PC-9 (cell line): ENCODE measurements at regions not wholly inside any gene's neighbourhood (a gene's known extent, or its start where the extent isn't known, plus 50 kb on each side); places are given as distances from the start of the nearest gene placed in this dataset.

Source experiments
- BruUV-seq: library from RNA; stranded (reverse); fragments of 400-500 nt; replicated peaks from 2 replicates; lab custom pipeline; 2021; lab: Mats Ljungman, UMichigan
- CTCF ChIA-PET: fragments of 300-600 bp; sonication (Branson Sonifier 250); formaldehyde crosslinking; loops from one replicate; lab custom pipeline; 2022; ENCODE audit warnings: antibody characterized with exemption; lab: Charles Lee
- POLR2A ChIA-PET: fragments of 300-600 bp; sonication (Branson Sonifier 250); formaldehyde crosslinking; loops from one replicate; lab custom pipeline; 2022; ENCODE audit warnings: antibody characterized with exemption; ENCODE audit not compliant: unreplicated experiment; lab: Charles Lee
- DNase-seq, 2 experiments: peaks; one replicate each; pipeline versions ENCODE4 v3.0.0 to v3.0.0-alpha.2; 2015 to 2022; ENCODE audit warnings: mixed read lengths in 1 of 2
- H2AFZ ChIP-seq: fragments of 200-600 bp; sonication (generic); 2 replicates; pipeline ENCODE4 v1.8.1; 2017; ENCODE audit warnings: antibody characterized with exemption
- H3F3A ChIP-seq: fragments of 200-600 bp; sonication (generic); 2 replicates; pipeline ENCODE4 v1.8.1; 2017; ENCODE audit warnings: antibody characterized with exemption, mild to moderate bottlenecking, low read depth; ENCODE audit not compliant: insufficient read depth
- H3K27ac ChIP-seq: fragments of 200-600 bp; sonication (generic); 2 replicates; pipeline ENCODE4 v1.6.1; 2016; ENCODE audit warnings: mixed run types
- H3K27me3 ChIP-seq: fragments of 200-600 bp; sonication (generic); 2 replicates; pipeline ENCODE4 v1.6.1; 2016; ENCODE audit warnings: low read depth, mixed run types; ENCODE audit not compliant: insufficient read depth
- H3K36me3 ChIP-seq: fragments of 200-600 bp; sonication (generic); 2 replicates; pipeline ENCODE4 v1.6.1; 2016; ENCODE audit warnings: low read depth, mixed run types
- H3K4me1 ChIP-seq: fragments of 200-600 bp; sonication (generic); replicated peaks from 2 replicates; pipeline ENCODE4 v1.6.1; 2016; ENCODE audit warnings: mixed run types; ENCODE audit not compliant: insufficient read depth
- H3K4me2 ChIP-seq: fragments of 200-600 bp; sonication (generic); 2 replicates; pipeline ENCODE4 v1.6.1; 2017; ENCODE audit warnings: mixed run types
- H3K4me3 ChIP-seq: fragments of 200-600 bp; sonication (generic); 2 replicates; pipeline ENCODE4 v1.6.1; 2016; ENCODE audit warnings: mixed run types
- H3K79me2 ChIP-seq: fragments of 200-600 bp; sonication (generic); 2 replicates; pipeline ENCODE4 v1.6.1; 2017; ENCODE audit warnings: low read depth, mixed run types
- H3K9me2 ChIP-seq: fragments of 200-600 bp; sonication (generic); 2 replicates; pipeline ENCODE4 v1.8.1; 2017; ENCODE audit warnings: mild to moderate bottlenecking; ENCODE audit not compliant: insufficient read depth
- H3K9me3 ChIP-seq: fragments of 200-600 bp; sonication (generic); 2 replicates; pipeline ENCODE4 v1.8.1; 2016; ENCODE audit warnings: low read depth; ENCODE audit not compliant: insufficient read depth
- H4K20me1 ChIP-seq: fragments of 200-600 bp; sonication (generic); 2 replicates; pipeline ENCODE4 v1.8.1; 2017; ENCODE audit not compliant: insufficient read depth
- EZH2 ChIP-seq: fragments of 200-600 bp; sonication (generic); IDR thresholded peaks from 2 replicates; pipeline ENCODE4 v1.8.0; 2017; ENCODE audit warnings: antibody characterized with exemption, low read depth
- intact Hi-C: fragments of 100-400 bp; cut with micrococcal nuclease; formaldehyde crosslinking; loops from one replicate; pipeline ENCODE4 v1.10.0; 2022; ENCODE audit not compliant: unreplicated experiment
- TF ChIP-seq, protein P1 (sequence below): fragments of 200-600 bp; sonication (generic); conservative IDR thresholded peaks from 2 replicates; pipeline ENCODE4 v1.6.1; 2017; ENCODE audit warnings: mixed run types, antibody characterized with exemption, mild to moderate bottlenecking, moderate library complexity

DNA sequence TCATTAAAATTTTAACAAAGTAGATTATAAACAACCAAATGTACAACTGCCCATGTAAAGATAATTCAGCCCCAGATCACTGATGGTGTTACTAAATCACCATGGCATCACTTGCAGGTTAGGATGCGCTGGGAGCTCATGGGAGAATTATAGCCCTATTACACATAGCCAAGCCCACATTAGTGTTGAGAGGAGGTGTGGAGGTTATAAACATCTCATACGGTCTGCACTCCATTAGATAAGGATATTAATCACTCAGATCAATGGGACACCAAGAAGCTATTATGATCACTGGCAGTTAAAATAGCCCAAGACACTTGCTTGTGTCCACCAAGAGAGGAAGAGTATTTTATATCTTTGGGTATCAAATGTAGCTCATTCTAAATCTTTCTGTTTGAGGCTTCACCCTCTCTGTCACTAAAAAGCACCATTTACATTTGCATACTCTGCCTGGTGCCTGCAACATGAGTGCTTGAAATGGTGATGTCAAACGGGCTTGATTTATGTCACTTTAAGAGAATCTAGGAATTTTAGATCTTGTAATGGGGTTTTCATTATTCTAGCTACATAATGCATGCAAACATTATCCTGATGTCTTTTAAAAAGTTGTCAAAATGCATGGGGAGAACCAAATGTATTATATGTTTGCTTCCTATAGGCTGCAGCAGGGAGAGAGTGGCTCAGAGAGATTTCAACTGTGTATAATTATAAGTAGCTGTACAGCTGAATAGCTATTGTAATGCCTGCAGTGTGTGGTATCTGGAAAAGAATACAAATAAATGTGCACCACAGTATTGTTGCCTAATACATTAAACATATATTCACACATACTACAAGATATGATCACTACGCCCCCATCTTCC, 654.1 kb upstream of the MARCKS start:
- Histone ChIP-seq H3K4me3 (no peak overlapping the region), H3K27ac (no peak overlapping the region), H3K9me3 (0 out of 2 replicates have a peak, but pooled peaks cover 4% of the 10 kb centered on the region), H2AFZ (no peak overlapping the region), H3K4me1 (no peaks in the 10 kb centered on the region), H3K27me3 (no peaks in the 10 kb centered on the region), H4K20me1 (no peaks in the 10 kb centered on the region), H3K9me2 (no peaks in the 10 kb centered on the region), H3K36me3 (no peaks in the 10 kb centered on the region), H3K79me2 (no peaks in the 10 kb centered on the region), H3K4me2 (no peak overlapping the region), H3F3A (no peaks in the 10 kb centered on the region)
- ChIA-PET POLR2A (no interaction called here), CTCF (interaction anchor here (0.6 to 0.7 kb wide), 3 partner anchors 49 to 1859 kb away, joined by 3 to 5 read pairs (median 3); no protein-coding TSS in a partner anchor)
- BruUV-seq: no TSS peak
- DNase-seq: no peak
- intact Hi-C loops: no loop called here
- TF ChIP-seq, protein P1, sequence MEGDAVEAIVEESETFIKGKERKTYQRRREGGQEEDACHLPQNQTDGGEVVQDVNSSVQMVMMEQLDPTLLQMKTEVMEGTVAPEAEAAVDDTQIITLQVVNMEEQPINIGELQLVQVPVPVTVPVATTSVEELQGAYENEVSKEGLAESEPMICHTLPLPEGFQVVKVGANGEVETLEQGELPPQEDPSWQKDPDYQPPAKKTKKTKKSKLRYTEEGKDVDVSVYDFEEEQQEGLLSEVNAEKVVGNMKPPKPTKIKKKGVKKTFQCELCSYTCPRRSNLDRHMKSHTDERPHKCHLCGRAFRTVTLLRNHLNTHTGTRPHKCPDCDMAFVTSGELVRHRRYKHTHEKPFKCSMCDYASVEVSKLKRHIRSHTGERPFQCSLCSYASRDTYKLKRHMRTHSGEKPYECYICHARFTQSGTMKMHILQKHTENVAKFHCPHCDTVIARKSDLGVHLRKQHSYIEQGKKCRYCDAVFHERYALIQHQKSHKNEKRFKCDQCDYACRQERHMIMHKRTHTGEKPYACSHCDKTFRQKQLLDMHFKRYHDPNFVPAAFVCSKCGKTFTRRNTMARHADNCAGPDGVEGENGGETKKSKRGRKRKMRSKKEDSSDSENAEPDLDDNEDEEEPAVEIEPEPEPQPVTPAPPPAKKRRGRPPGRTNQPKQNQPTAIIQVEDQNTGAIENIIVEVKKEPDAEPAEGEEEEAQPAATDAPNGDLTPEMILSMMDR: no peak
- no peak for TF ChIP-seq EZH2

DNA sequence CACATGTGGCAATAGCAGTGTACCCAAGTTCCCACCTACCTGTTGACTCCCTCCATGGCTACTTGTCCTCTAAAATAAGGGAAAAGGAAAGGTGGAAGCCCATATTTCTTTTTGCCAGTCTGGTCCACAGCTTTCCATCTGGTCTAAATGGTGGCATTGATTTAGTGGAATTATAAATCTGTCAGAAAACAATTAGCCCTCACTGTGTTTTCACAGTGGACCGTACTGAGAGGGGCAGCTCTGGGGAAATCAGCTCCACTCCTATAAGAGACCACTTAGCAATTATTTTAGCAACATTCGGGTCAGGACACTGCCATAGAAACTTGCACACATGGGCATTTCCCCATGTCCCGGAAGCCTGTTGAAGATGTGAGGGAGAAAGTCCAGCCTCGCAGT, 653.4 kb upstream of the MARCKS start:
- TF ChIP-seq EZH2: no peak
- TF ChIP-seq, protein P1: no peak
- intact Hi-C loops: no loop called here
- ChIA-PET POLR2A (no interaction called here), CTCF (interaction anchor here (0.6 kb wide), 1 partner anchor 225 kb away, joined by 3 read pairs; no protein-coding TSS in a partner anchor)
- no peaks in the 10 kb centered on the region for H3F3A ChIP-seq
- no peak for DNase-seq
- H3K4me1 ChIP-seq: no peaks in the 10 kb centered on the region
- no peaks in the 10 kb centered on the region for H3K27me3 ChIP-seq
- 0 out of 2 replicates have a peak, but pooled peaks cover 4% of the 10 kb centered on the region for H3K9me3 ChIP-seq
- no peak overlapping the region for H3K4me3 ChIP-seq
- no peaks in the 10 kb centered on the region for H4K20me1 ChIP-seq
- H3K27ac ChIP-seq: no peak overlapping the region
- no peaks in the 10 kb centered on the region for H3K9me2 ChIP-seq
- no peaks in the 10 kb centered on the region for H3K79me2 ChIP-seq
- H3K36me3 ChIP-seq: no peaks in the 10 kb centered on the region
- no TSS peak for BruUV-seq
- no peak overlapping the region for H2AFZ ChIP-seq
- no peak overlapping the region for H3K4me2 ChIP-seq

DNA sequence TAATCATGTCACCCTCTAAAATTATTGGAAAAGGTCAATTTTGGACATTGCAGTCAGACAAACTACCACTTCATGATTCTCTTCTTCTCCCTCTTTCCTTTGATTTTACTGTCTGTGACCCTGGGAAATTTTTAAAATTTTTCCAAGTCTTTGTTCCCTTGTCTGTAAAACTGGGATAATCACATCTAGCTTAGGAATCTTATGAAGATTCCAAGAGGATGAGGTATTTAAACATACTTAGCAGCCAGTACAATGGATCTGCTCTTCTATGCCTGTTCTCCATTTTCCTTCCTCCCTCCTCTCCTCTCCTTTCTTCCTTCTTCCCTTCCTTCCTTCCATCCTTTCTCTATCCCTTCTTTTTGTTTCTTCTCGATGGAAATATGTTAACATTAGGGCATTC, 651.6 kb upstream of the MARCKS start:
- no TSS peak for BruUV-seq
- no peak overlapping the region for H3K4me3 ChIP-seq

More for the DNA sequence above, 651.6 kb upstream of the MARCKS start:
- Histone ChIP-seq H3K27ac (no peak overlapping the region), H3K4me2 (no peak overlapping the region), H3K27me3 (no peaks in the 10 kb centered on the region), H2AFZ (no peak overlapping the region), H3K9me3 (no peaks in the 10 kb centered on the region), H3K4me1 (no peaks in the 10 kb centered on the region), H3K36me3 (no peaks in the 10 kb centered on the region), H3K79me2 (no peaks in the 10 kb centered on the region), H3K9me2 (no peaks in the 10 kb centered on the region), H3F3A (no peaks in the 10 kb centered on the region), H4K20me1 (no peaks in the 10 kb centered on the region)
- CTCF ChIA-PET: no interaction called here
- POLR2A ChIA-PET: no interaction called here
- intact Hi-C loops: no loop called here
- no peak for TF ChIP-seq EZH2
- TF ChIP-seq, protein P1: no peak
- DNase-seq: no peak
